PC-3 (cell line): ENCODE measurements at regions not wholly inside any gene's neighbourhood (a gene's known extent, or its start where the extent isn't known, plus 50 kb on each side); places are given as distances from the start of the nearest gene placed in this dataset.

ENCODE experiments used
- ATAC-seq: fragments of 200-7000 bp; cut with Tn5 transposase; 2 replicates; pipeline ENCODE4 v1.9.1; 2020; ENCODE audit warnings: mild to moderate bottlenecking, moderate library complexity
- BruUV-seq: library from RNA; stranded (reverse); fragments of 400-500 nt; replicated peaks from 2 replicates; lab custom pipeline; 2021; lab: Mats Ljungman, UMichigan
- CTCF ChIA-PET: fragments of 300-600 bp; sonication (Branson Sonifier 250); formaldehyde crosslinking; loops from one replicate; lab custom pipeline; 2022; ENCODE audit warnings: antibody characterized with exemption; lab: Charles Lee
- POLR2A ChIA-PET: fragments of 300-600 bp; sonication (Branson Sonifier 250); formaldehyde crosslinking; loops from one replicate; lab custom pipeline; 2022; ENCODE audit warnings: antibody characterized with exemption; ENCODE audit not compliant: unreplicated experiment; lab: Charles Lee
- DNase-seq: peaks from one replicate; pipeline ENCODE4 v3.0.0-alpha.2; 2015
- H2AFZ ChIP-seq: fragments of 300-600 bp; sonication (generic); 2 replicates; pipeline ENCODE4 v1.6.0; 2016; ENCODE audit warnings: antibody characterized with exemption, low read length
- H3F3A ChIP-seq: fragments of 300-600 bp; sonication (generic); one replicate; pipeline ENCODE4 v1.6.0; 2017; ENCODE audit warnings: antibody characterized with exemption, low read length, control low read depth, mild to moderate bottlenecking; ENCODE audit not compliant: unreplicated experiment
- H3K27ac ChIP-seq: fragments of 300-600 bp; sonication (generic); 2 replicates; pipeline ENCODE4 v1.5.1; 2016; ENCODE audit warnings: mild to moderate bottlenecking, low read length
- H3K27me3 ChIP-seq: fragments of 300-600 bp; sonication (generic); 2 replicates; pipeline ENCODE4 v1.6.1; 2016; ENCODE audit warnings: low read length, mixed read lengths
- H3K36me3 ChIP-seq: fragments of 300-600 bp; sonication (generic); 2 replicates; pipeline ENCODE4 v1.6.1; 2016; ENCODE audit warnings: low read depth, mixed run types, low read length, mixed read lengths
- H3K4me1 ChIP-seq: fragments of 300-600 bp; sonication (generic); 2 replicates; pipeline ENCODE4 v1.5.1; 2016; ENCODE audit warnings: low read length; ENCODE audit not compliant: insufficient read depth
- H3K4me2 ChIP-seq: fragments of 300-600 bp; sonication (generic); 2 replicates; pipeline ENCODE4 v1.6.0; 2016; ENCODE audit warnings: low read length
- H3K4me3 ChIP-seq: fragments of 300-600 bp; sonication (generic); 2 replicates; pipeline ENCODE4 v1.5.1; 2016; ENCODE audit warnings: mild to moderate bottlenecking, low read length, mixed read lengths
- H3K79me2 ChIP-seq: fragments of 300-600 bp; sonication (generic); 2 replicates; pipeline ENCODE4 v1.6.1; 2017; ENCODE audit warnings: low read length, mixed read lengths
- H3K9ac ChIP-seq: fragments of 300-600 bp; sonication (generic); 2 replicates; pipeline ENCODE4 v1.6.0; 2016; ENCODE audit warnings: mild to moderate bottlenecking, low read length
- H3K9me2 ChIP-seq: fragments of 300-600 bp; sonication (generic); replicated peaks from 2 replicates; pipeline ENCODE4 v1.6.1; 2016; ENCODE audit warnings: mixed run types, low read length, mixed read lengths
- H3K9me3 ChIP-seq: fragments of 300-600 bp; sonication (generic); 2 replicates; pipeline ENCODE4 v1.6.1; 2016; ENCODE audit warnings: low read length, mixed read lengths
- H4K20me1 ChIP-seq: fragments of 300-600 bp; sonication (generic); 2 replicates; pipeline ENCODE4 v1.6.1; 2016; ENCODE audit warnings: low read length, mixed read lengths
- CTCF ChIP-seq: fragments of 300-600 bp; sonication (generic); conservative IDR thresholded peaks from 2 replicates; pipeline ENCODE4 v1.5.1; 2017; ENCODE audit warnings: antibody characterized with exemption, low read depth, mild to moderate bottlenecking, low read length
- EZH2 ChIP-seq: fragments of 300-600 bp; sonication (generic); IDR thresholded peaks from one replicate; pipeline ENCODE4 v1.6.1; 2017; ENCODE audit warnings: antibody characterized with exemption, mild to moderate bottlenecking, low read length; ENCODE audit not compliant: unreplicated experiment
- EZH2phosphoT487 ChIP-seq: fragments of 300-600 bp; sonication (generic); IDR thresholded peaks from 2 replicates; pipeline ENCODE4 v1.6.1; 2018; ENCODE audit warnings: mild to moderate bottlenecking, antibody characterized with exemption, low read length, borderline replicate concordance
- intact Hi-C: fragments of 100-400 bp; cut with micrococcal nuclease; formaldehyde crosslinking; loops from 2 replicates; pipeline ENCODE4 v1.9.0; 2023

GRCh38 chr1:118588566-118588965 lies 399.6 kb downstream of the TBX15 start:
- no TSS peak for BruUV-seq
- Histone ChIP-seq H4K20me1 (no peaks in the 10 kb centered on the region), H2AFZ (no peak overlapping the region), H3K4me3 (no peak overlapping the region), H3K27me3 (no peaks in the 10 kb centered on the region), H3K27ac (no peak overlapping the region), H3K36me3 (no peaks in the 10 kb centered on the region), H3K9me2 (no peaks in the 10 kb centered on the region), H3K9ac (no peak overlapping the region), H3K9me3 (no peaks in the 10 kb centered on the region), H3F3A (no peaks in the 10 kb centered on the region), H3K4me1 (no peaks in the 10 kb centered on the region), H3K4me2 (no peak overlapping the region), H3K79me2 (no peaks in the 10 kb centered on the region)
- ATAC-seq (no peak), DNase-seq (no peak)
- TF ChIP-seq EZH2phosphoT487 (no peak), EZH2 (no peak), CTCF (no peak)
- intact Hi-C loops, result no loop called here
- ChIA-PET POLR2A (no interaction called here), CTCF (no interaction called here)

- Histone ChIP-seq H3K4me3 (no peak overlapping the region), H3K9ac (no peak overlapping the region), H3K79me2 (no peaks in the 10 kb centered on the region), H3K4me2 (no peak overlapping the region), H3K9me2 (no peaks in the 10 kb centered on the region), H2AFZ (no peak overlapping the region), H3K27ac (no peak overlapping the region), H3K36me3 (no peaks in the 10 kb centered on the region), H3K9me3 (peaks cover 4% of the 10 kb centered on the region; the same call in 1 of the 2 replicates), H3K4me1 (no peaks in the 10 kb centered on the region), H4K20me1 (no peaks in the 10 kb centered on the region), H3K27me3 (no peaks in the 10 kb centered on the region), H3F3A (no peaks in the 10 kb centered on the region)
- intact Hi-C loops, result no loop called here
- CTCF ChIA-PET, result no interaction called here
- TF ChIP-seq EZH2, result no peak
- TF ChIP-seq EZH2phosphoT487, result no peak
- no peak for TF ChIP-seq CTCF
- DNase-seq (no peak), ATAC-seq (no peak)
- POLR2A ChIA-PET, result no interaction called here
- BruUV-seq, result no TSS peak
Measured at GRCh38 chr1:118578276-118578675, 393.2 kb upstream of the SPAG17 start.

DNA sequence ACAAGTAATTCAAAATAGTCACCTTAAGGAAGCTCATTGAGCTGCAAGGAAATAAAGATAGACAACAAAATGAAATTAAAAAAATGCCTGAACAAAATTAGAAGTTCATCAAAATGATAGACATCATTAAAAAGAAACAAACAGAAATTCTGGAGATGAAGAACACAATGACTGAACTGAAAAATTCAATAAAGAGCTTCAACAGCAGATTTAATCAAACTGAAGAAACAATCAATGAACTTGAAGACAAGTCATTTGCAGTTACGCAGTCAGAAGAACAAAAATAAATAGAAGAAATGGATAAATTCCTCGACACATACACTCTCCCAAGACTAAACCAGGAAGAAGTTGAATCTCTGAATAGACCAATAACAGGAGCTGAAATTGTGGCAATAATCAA lies 390.0 kb upstream of the SPAG17 start:
- no peak overlapping the region for H3K27ac ChIP-seq
- no peaks in the 10 kb centered on the region for H3K79me2 ChIP-seq
- H3K9me3 ChIP-seq, result peaks cover 4% of the 10 kb centered on the region; the same call in 1 of the 2 replicates
- H3K36me3 ChIP-seq, result no peaks in the 10 kb centered on the region
- intact Hi-C loops, result no loop called here
- no peaks in the 10 kb centered on the region for H3K27me3 ChIP-seq
- H4K20me1 ChIP-seq, result no peaks in the 10 kb centered on the region
- no peak overlapping the region for H3K4me3 ChIP-seq
- ChIA-PET POLR2A (no interaction called here), CTCF (no interaction called here)
- no peak overlapping the region for H2AFZ ChIP-seq
- no peak overlapping the region for H3K4me2 ChIP-seq
- no peaks in the 10 kb centered on the region for H3K4me1 ChIP-seq
- no peaks in the 10 kb centered on the region for H3K9me2 ChIP-seq
- no peak overlapping the region for H3K9ac ChIP-seq
- ATAC-seq (no peak), DNase-seq (no peak)
- TF ChIP-seq CTCF (no peak), EZH2 (no peak), EZH2phosphoT487 (no peak)
- no TSS peak for BruUV-seq
- H3F3A ChIP-seq, result no peaks in the 10 kb centered on the region
